ENCODE measurements at regions not wholly inside any gene's neighbourhood (a gene's known extent, or its start where the extent isn't known, plus 50 kb on each side); places are given as distances from the start of the nearest gene placed in this dataset.

- H3K79me2 ChIP-seq (ENCODE audit: control insufficient read depth, insufficient read depth, low read length), result no peaks in the 10 kb centered on the region
- 62% methylated on average over 3 of the region's 3 CpGs for WGBS (ENCODE audit: insufficient coverage, insufficient replicate concordance, low lambda C conversion rate, missing lambda C conversion rate)
- H3K27ac ChIP-seq (ENCODE audit: control insufficient read depth, insufficient read depth), result no peak overlapping the region
- intact Hi-C loops (cut with micrococcal nuclease; ENCODE audit: unreplicated experiment), result no loop called here
- no peak overlapping the region for H2AFZ ChIP-seq (ENCODE audit: control insufficient read depth, low read depth, low read length)
- DNase-seq (ENCODE audit: low read depth, low spot score) (no peak), ATAC-seq (no peak), FAIRE-seq (no peak)
- no peaks in the 10 kb centered on the region for H3K9me3 ChIP-seq (replicated peaks; ENCODE audit: control insufficient read depth, insufficient read depth, low read length)
- H3K4me1 ChIP-seq (ENCODE audit: control insufficient read depth, insufficient read depth, low read length), result no peaks in the 10 kb centered on the region; the same call in 1 of the 2 replicates
- ChIA-PET RAD21 (ENCODE audit: unreplicated experiment) (no interaction called here), SMC1A (ENCODE audit: uncharacterized antibody, unreplicated experiment) (no interaction called here), POLR2A (no interaction called here), CTCF (interaction anchor here (1.0 kb wide), 1 partner anchor 66 kb away, joined by 3 read pairs; no protein-coding TSS in a partner anchor)
- no peaks in the 10 kb centered on the region for H3K36me3 ChIP-seq (ENCODE audit: control insufficient read depth in 2 of 2, insufficient read depth in 2 of 2, low read length in 1 of 2)
- no peak overlapping the region for H3K4me2 ChIP-seq (ENCODE audit: control insufficient read depth, insufficient read depth)
- no peaks in the 10 kb centered on the region for H4K20me1 ChIP-seq (ENCODE audit: control insufficient read depth, insufficient read depth)
- no peak overlapping the region for H3K4me3 ChIP-seq
- H3K27me3 ChIP-seq (replicated peaks in 1 of 2; ENCODE audit: control insufficient read depth in 2 of 2, insufficient read depth in 2 of 2, low read length in 1 of 2), result no peaks in the 10 kb centered on the region
- no TSS peak for BruUV-seq (replicated peaks)
- H3K9ac ChIP-seq (ENCODE audit: control insufficient read depth, insufficient read depth, low read length), result no peak overlapping the region
- in situ Hi-C loops (cut with MboI), result no loop called here
- no peak for TF ChIP-seq SIX5 (IDR thresholded peaks at IDR 0.05; ENCODE audit: low read depth, low read length, severe bottlenecking)
- TF ChIP-seq RAD21 (IDR thresholded peaks at IDR 0.05; ENCODE audit: insufficient read depth, low read depth, low read length), result no peak
- TF ChIP-seq ETV6 (conservative IDR thresholded peaks at IDR 0.05 in 1 of 2, IDR thresholded peaks at IDR 0.05 in 1 of 2; ENCODE audit: borderline replicate concordance in 1 of 2, low read depth in 1 of 2), result no peak
- TF ChIP-seq E2F8 (IDR thresholded peaks at IDR 0.05; ENCODE audit: low read depth, partially characterized antibody), result no peak
- TF ChIP-seq STAT3 (IDR thresholded peaks at IDR 0.05; ENCODE audit: low read depth, low read length), result no peak
- no peak for TF ChIP-seq BCLAF1 (IDR thresholded peaks at IDR 0.05)
- TF ChIP-seq SUPT20H (IDR thresholded peaks at IDR 0.05; ENCODE audit: borderline replicate concordance, control insufficient read depth, low read depth, low read length), result no peak
- no peak for TF ChIP-seq CREM (IDR thresholded peaks at IDR 0.05; ENCODE audit: low read depth)
- TF ChIP-seq POLR2AphosphoS5 (IDR thresholded peaks at IDR 0.05; ENCODE audit: low read length), result no peak
- no peak for TF ChIP-seq USF1 (IDR thresholded peaks at IDR 0.05; ENCODE audit: borderline replicate concordance, extremely low read length, insufficient read depth, low read depth, low read length)
- TF ChIP-seq REST (IDR thresholded peaks at IDR 0.05; ENCODE audit: low read depth, low read length), result no peak
- no peak for TF ChIP-seq JUNB (IDR thresholded peaks at IDR 0.05)
Measured at GRCh38 chr6:150751296-150751695, 114.2 kb upstream of the MTHFD1L start.

Data from GM12878 (cell line).